Osteoblast (primary cell): ENCODE measurements at regions not wholly inside any gene's neighbourhood (a gene's known extent, or its start where the extent isn't known, plus 50 kb on each side); places are given as distances from the start of the nearest gene placed in this dataset.

ENCODE experiments used
- DNase-seq: peaks from one replicate; pipeline ENCODE4 v3.0.0; 2011; ENCODE audit warnings: low spot score, mixed read lengths; ENCODE audit not compliant: insufficient read length; ENCODE audit errors: missing footprints
- H2AFZ ChIP-seq: 2 replicates; pipeline ENCODE4 v1.6.0; 2011; ENCODE audit warnings: mild to moderate bottlenecking, low read length
- H3K27ac ChIP-seq: 2 replicates; pipeline ENCODE4 v1.5.1; 2011; ENCODE audit warnings: mild to moderate bottlenecking, low read depth, low read length, moderate library complexity
- H3K27me3 ChIP-seq: 2 replicates; pipeline ENCODE4 v1.6.0; 2012; ENCODE audit warnings: mild to moderate bottlenecking, control low read depth, inconsistent platforms, low read length, moderate library complexity; ENCODE audit not compliant: insufficient read depth
- H3K36me3 ChIP-seq: 2 replicates; pipeline ENCODE4 v1.5.1; 2011; ENCODE audit warnings: mild to moderate bottlenecking, low read length, control low read depth, moderate library complexity; ENCODE audit not compliant: insufficient read depth
- H3K4me1 ChIP-seq: 2 replicates; pipeline ENCODE4 v1.5.1; 2011; ENCODE audit warnings: mild to moderate bottlenecking, low read length, control low read depth, moderate library complexity; ENCODE audit not compliant: insufficient read depth
- H3K4me2 ChIP-seq: 2 replicates; pipeline ENCODE4 v1.6.0; 2011; ENCODE audit warnings: mild to moderate bottlenecking, low read length; ENCODE audit not compliant: insufficient read depth
- H3K4me3 ChIP-seq: fragments of 200-600 bp; sonication (generic); 3 replicates; pipeline ENCODE4 v1.5.1; 2012; ENCODE audit warnings: mild to moderate bottlenecking, low read length, inconsistent platforms; ENCODE audit not compliant: insufficient read depth
- H3K79me2 ChIP-seq: 2 replicates; pipeline ENCODE4 v1.6.0; 2012; ENCODE audit warnings: mild to moderate bottlenecking, low read length, control low read depth, inconsistent platforms; ENCODE audit not compliant: insufficient read depth
- H3K9me3 ChIP-seq: 2 replicates; pipeline ENCODE4 v1.5.1; 2011; ENCODE audit warnings: low read depth, low read length, control low read depth
- H4K20me1 ChIP-seq: 2 replicates; pipeline ENCODE4 v1.6.0; 2012; ENCODE audit warnings: mild to moderate bottlenecking, low read length, control low read depth; ENCODE audit not compliant: insufficient read depth
- TF ChIP-seq, protein P1 (sequence below): IDR thresholded peaks from 2 replicates; pipeline ENCODE4 v1.5.1; 2011; ENCODE audit warnings: mild to moderate bottlenecking, low read depth, low read length, moderate library complexity; ENCODE audit errors: extremely low read depth

DNA sequence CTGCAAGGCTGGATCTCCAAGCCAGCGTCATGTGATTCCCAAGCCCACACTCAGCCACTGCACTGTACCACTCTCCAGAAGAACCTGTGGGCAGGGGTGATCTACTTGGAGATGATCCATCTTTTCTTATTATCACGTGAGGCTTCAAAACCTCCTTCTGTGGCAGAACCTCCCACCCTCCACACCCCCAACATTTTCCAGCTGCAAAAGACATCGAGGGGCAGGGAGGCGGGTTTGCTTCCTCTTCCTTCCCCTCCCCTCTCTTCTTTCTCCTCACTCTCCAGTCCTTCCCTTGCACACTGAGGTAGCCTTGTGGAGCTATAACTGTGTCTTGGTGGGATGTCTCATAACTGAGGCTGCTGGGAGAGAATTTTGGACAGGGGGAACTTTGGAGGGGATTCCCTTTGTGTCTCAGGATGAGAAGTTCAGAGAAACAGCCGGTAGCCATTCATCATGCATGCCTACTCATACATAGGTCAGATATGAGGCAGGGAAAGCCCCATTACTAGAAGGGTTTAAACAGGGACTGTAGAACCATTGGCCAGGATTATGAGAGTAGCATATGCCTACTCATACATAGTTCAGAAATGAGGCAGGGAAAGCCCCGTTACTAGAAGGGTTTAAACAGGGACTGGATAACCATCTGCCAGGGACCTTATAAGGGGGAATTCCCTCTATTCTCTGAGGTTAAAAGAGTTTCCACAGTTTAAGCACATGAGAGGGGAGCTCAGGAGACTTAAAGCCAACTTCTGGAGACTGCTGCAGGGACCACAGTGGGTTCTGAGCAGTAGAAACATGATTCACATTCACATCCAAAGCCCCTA lies 420.7 kb upstream of the CADM1 start:
- Histone ChIP-seq H4K20me1 (no peaks in the 10 kb centered on the region), H2AFZ (no peak overlapping the region), H3K4me1 (no peaks in the 10 kb centered on the region), H3K9me3 (peaks cover 5% of the 10 kb centered on the region), H3K79me2 (no peaks in the 10 kb centered on the region), H3K4me2 (no peak overlapping the region), H3K27me3 (no peaks in the 10 kb centered on the region), H3K4me3 (no peak overlapping the region), H3K27ac (no peak overlapping the region), H3K36me3 (no peaks in the 10 kb centered on the region)
- DNase-seq: no peak
- TF ChIP-seq, protein P1, sequence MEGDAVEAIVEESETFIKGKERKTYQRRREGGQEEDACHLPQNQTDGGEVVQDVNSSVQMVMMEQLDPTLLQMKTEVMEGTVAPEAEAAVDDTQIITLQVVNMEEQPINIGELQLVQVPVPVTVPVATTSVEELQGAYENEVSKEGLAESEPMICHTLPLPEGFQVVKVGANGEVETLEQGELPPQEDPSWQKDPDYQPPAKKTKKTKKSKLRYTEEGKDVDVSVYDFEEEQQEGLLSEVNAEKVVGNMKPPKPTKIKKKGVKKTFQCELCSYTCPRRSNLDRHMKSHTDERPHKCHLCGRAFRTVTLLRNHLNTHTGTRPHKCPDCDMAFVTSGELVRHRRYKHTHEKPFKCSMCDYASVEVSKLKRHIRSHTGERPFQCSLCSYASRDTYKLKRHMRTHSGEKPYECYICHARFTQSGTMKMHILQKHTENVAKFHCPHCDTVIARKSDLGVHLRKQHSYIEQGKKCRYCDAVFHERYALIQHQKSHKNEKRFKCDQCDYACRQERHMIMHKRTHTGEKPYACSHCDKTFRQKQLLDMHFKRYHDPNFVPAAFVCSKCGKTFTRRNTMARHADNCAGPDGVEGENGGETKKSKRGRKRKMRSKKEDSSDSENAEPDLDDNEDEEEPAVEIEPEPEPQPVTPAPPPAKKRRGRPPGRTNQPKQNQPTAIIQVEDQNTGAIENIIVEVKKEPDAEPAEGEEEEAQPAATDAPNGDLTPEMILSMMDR: no peak

DNA sequence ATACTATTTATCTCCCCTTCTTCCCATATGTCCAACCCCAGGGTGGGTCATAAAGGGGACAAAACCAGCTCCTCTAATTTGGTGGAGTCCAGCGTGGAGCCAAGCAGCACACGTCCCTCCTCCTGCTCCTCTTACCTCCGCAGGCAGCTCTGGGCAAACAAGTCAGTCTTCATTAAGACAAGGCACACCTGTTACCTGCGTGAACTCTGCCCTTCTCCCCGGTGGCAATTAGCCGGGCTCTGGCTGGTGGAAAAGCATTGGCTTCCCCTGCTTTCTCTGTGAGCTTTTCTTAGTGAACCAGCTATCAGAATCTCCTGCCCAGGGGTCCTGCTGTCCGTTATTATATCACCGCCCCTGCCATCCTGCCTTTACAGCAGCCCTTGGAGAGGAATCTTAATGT lies 418.7 kb upstream of the CADM1 start:
- H3K4me3 ChIP-seq: no peak overlapping the region
- no peak for DNase-seq
- H2AFZ ChIP-seq: no peak overlapping the region
- H3K27me3 ChIP-seq: no peaks in the 10 kb centered on the region
- H3K27ac ChIP-seq: no peak overlapping the region
- H3K4me2 ChIP-seq: no peak overlapping the region
- H3K4me1 ChIP-seq: no peaks in the 10 kb centered on the region
- TF ChIP-seq, protein P1: no peak
- H3K9me3 ChIP-seq: peaks cover 5% of the 10 kb centered on the region
- no peaks in the 10 kb centered on the region for H3K79me2 ChIP-seq
- no peaks in the 10 kb centered on the region for H4K20me1 ChIP-seq
- no peaks in the 10 kb centered on the region for H3K36me3 ChIP-seq

DNA sequence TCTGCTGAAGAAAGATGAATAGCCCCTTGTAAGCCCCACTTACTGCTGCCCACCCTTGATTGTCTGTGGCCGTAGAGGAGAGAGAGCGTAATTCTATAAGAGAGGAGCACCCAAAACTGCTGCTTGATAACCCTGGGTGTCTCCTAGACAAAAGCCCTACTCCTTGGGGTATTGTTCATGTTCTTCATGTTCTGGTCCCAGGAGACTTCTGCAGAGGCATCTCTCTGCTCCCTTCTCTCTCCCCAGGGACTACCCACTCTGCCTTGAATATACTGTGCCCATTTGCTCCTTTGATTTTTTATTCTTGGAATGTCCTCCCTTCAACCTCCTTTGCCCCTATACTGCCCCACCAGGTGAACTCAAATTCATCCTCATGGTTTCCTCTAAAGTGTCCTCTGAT lies 417.8 kb upstream of the CADM1 start:
- TF ChIP-seq, protein P1: no peak
- Histone ChIP-seq H3K4me2 (no peak overlapping the region), H3K27me3 (no peaks in the 10 kb centered on the region), H4K20me1 (no peaks in the 10 kb centered on the region), H3K4me1 (no peaks in the 10 kb centered on the region), H3K4me3 (no peak overlapping the region), H3K36me3 (no peaks in the 10 kb centered on the region), H3K79me2 (no peaks in the 10 kb centered on the region), H2AFZ (no peak overlapping the region), H3K9me3 (peaks cover 3% of the 10 kb centered on the region), H3K27ac (no peak overlapping the region)
- no peak for DNase-seq

DNA sequence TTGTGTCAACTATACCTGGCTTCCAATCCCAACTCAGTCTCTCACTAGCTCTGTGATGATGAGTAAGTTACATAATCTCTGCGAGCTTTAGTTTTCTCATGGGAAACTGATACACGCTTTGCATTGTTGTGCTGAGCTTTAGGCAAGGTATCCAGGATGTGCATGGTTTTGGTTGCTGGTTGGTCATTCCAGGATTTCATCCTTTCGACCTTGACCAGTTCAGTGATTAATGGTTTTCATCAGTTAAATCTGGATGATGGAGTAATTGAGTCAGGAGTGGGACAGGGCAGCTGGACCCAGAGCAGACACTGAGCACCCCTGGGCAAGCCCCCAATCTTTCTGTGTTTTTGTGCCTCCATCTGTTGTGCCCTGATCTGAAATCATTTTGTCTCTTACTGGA lies 417.3 kb upstream of the CADM1 start:
- Histone ChIP-seq H3K4me2 (no peak overlapping the region), H3K4me3 (no peak overlapping the region), H3K4me1 (no peaks in the 10 kb centered on the region), H3K36me3 (no peaks in the 10 kb centered on the region), H3K27me3 (no peaks in the 10 kb centered on the region), H3K79me2 (no peaks in the 10 kb centered on the region), H3K9me3 (peaks cover 3% of the 10 kb centered on the region), H2AFZ (no peak overlapping the region), H3K27ac (no peak overlapping the region), H4K20me1 (no peaks in the 10 kb centered on the region)
- TF ChIP-seq, protein P1: no peak
- no peak for DNase-seq
